NCI-H748 treated with DMSO at 0.1 percent for 48 hours (cell line): ENCODE measurements at regions not wholly inside any gene's neighbourhood (a gene's known extent, or its start where the extent isn't known, plus 50 kb on each side); places are given as distances from the start of the nearest gene placed in this dataset.

Experiments used
- DNase-seq: peaks from one replicate; lab custom pipeline; 2025; lab: John Stamatoyannopoulos, UW

- DNase-seq, result no peak
These were observed 70.1 kb upstream of the MPHOSPH6 start for GRCh38 chr16:82240111-82240510.

- no peak for DNase-seq
These were observed 66.9 kb upstream of the MPHOSPH6 start for GRCh38 chr16:82236875-82237274.

DNA sequence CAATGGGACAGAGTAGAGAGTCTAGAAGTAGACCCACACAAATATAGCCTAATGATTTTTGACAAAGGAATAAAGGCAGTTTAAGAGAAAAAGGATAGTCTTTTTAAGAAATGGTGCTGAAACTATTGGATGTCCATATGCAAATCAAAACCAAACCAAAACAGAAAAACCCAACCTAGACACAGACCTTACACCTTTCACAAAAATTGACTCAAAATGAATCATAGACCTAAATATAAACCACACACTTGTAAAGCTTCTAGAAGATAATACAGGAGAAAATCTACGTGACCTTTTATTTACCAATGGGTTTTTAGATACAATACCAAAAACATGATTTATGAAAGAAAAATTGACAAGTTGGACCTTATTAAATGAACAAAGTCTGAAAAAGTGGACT, 66.4 kb upstream of the MPHOSPH6 start:
- DNase-seq, result no peak

GRCh38 chr16:82232806-82233205, 62.8 kb upstream of the MPHOSPH6 start:
- DNase-seq, result no peak

GRCh38 chr16:82231008-82231787, 61.2 kb upstream of the MPHOSPH6 start:
- peak; percentile 39 for DNase-seq

DNA sequence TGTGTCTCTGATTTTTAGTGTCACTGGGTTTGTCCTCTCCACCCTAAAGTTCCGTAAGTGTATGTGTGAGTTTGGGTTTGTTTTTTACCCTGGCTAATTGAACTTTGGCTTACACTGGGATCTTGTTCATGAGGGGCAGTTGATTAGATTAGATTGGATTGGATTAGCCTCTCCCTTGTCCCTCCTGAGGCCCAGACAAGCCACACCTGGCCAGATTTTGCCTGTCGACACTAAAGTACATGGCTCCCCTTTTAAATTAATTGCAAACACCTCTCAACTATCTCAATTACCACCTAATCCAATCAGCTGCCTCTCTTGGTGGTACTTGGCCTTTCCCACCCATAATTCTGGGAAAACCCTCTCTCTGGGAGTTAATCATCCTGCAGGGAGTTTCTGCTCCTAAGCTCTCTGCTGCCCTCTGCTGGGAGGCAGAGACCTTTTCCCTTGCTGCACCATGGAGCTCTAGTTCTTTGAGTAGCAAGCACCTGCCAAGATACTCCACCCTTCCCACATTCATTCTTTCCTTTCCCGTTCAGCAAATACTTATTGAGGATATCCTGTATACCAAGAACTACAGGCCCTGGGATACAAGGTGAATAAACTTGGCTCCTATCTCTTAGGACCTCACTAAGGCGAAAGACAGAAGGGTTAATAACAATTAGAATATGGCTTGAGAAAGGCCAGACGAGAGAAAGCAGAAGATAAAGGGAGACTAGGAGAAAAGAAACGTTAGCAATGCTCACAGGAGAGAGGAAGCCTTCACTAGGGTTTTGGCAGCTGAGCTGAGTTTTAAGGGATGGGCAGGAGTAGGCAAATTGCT, 60.0 kb upstream of the MPHOSPH6 start:
- DNase-seq, result peak; percentile 60

DNA sequence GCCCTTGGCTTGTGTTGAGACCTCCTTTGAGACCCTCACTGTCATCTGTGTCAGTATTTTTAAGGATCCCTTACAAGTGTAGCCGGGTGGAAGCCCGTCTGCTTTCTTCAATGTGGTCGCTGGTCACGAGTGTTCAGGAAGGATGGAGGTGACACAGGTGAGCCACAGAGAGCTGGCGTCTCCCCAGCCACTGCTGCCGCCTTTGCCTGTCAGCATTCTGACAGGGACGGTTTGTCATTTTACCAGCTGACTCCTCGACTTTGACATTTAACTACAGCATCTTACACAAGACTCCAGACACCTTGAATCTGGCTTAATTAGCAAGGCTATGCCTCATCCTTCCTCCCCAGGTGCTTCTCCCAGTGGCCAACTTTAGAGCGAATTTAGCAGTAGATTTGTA, 56.3 kb upstream of the MPHOSPH6 start:
- no peak for DNase-seq

DNA sequence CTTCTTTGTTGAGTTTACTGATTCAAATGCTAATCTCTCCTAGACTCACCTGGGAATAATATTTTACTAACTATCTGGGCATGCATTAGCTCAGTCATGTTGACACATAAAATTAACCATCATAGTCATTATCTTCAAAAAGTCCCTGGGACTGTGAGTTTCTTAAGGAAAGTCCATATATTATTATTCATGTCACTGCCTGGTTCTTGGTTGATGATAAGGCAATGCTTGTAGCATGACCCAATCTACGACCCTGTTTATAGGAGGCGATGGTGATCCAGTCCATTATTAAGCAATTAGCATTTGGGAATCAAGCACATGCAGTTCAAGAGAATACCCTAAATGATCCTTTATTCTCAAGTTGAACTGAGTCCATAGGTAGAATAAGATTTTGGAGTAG, 54.8 kb upstream of the MPHOSPH6 start:
- DNase-seq, result no peak

- no peak for DNase-seq
These were observed 50.5 kb upstream of the MPHOSPH6 start for GRCh38 chr16:82220541-82220940.
